CD8-positive, alpha-beta memory T cell (primary cell): ENCODE measurements at regions not wholly inside any gene's neighbourhood (a gene's known extent, or its start where the extent isn't known, plus 50 kb on each side); places are given as distances from the start of the nearest gene placed in this dataset.
"Not testable (repeated sequence)": the region's sequence is repeated elsewhere in the genome, so short reads cannot be mapped to it uniquely, and the experiment has no call there.

ENCODE experiments used
- CTCF ChIA-PET: fragments of 350-600 bp; sonication (Branson Sonifier 250); formaldehyde crosslinking; loops from one replicate; lab custom pipeline; 2021; ENCODE audit warnings: antibody characterized with exemption; lab: Charles Lee
- POLR2A ChIA-PET: fragments of 350-600 bp; sonication (Branson Sonifier 250); formaldehyde crosslinking; loops from one replicate; lab custom pipeline; 2021; ENCODE audit warnings: antibody characterized with exemption; lab: Charles Lee
- DNase-seq, 5 donors: peaks; one replicate each; pipeline versions ENCODE4 v3.0.0 to v3.0.0-alpha.2; 2020 to 2022; ENCODE audit warnings: mixed read lengths in 1 of 5
- H3K27ac ChIP-seq: one replicate; pipeline ENCODE4 v1.7.0; 2013; ENCODE audit warnings: low read depth, mild to moderate bottlenecking, low read length, moderate library complexity
- H3K27me3 ChIP-seq: 2 replicates; pipeline ENCODE4 v1.7.0; 2013; ENCODE audit warnings: low read length, mild to moderate bottlenecking; ENCODE audit not compliant: insufficient read depth, poor library complexity, severe bottlenecking
- H3K36me3 ChIP-seq: 2 replicates; pipeline ENCODE4 v1.7.0; 2013; ENCODE audit warnings: mild to moderate bottlenecking, low read length, moderate library complexity; ENCODE audit not compliant: insufficient read depth
- H3K4me1 ChIP-seq: 2 replicates; pipeline ENCODE4 v1.7.0; 2013; ENCODE audit warnings: mild to moderate bottlenecking, low read length, moderate library complexity; ENCODE audit not compliant: insufficient read depth
- H3K4me3 ChIP-seq: 2 replicates; pipeline ENCODE4 v1.7.0; 2013; ENCODE audit warnings: mild to moderate bottlenecking, low read length
- H3K9me3 ChIP-seq: 2 replicates; pipeline ENCODE4 v1.7.0; 2013; ENCODE audit warnings: mild to moderate bottlenecking, low read length
- H3K27ac Mint-ChIP-seq, 8 donors: one replicate each; pipeline ENCODE4 v1.8.0; 2020 to 2021; ENCODE audit warnings: mixed read lengths in 8 of 8, mild to moderate bottlenecking in 6 of 8, inconsistent platforms in 3 of 8, moderate library complexity in 3 of 8
- H3K27me3 Mint-ChIP-seq, 2 donors: one replicate each; pipeline ENCODE4 v1.8.0; 2020 to 2021; ENCODE audit warnings: mixed read lengths in 2 of 2, mild to moderate bottlenecking in 1 of 2, moderate library complexity in 1 of 2
- H3K36me3 Mint-ChIP-seq, 3 donors: one replicate each; pipeline ENCODE4 v1.8.0; 2020 to 2021; ENCODE audit warnings: mixed read lengths in 3 of 3, inconsistent platforms in 1 of 3, mild to moderate bottlenecking in 1 of 3
- H3K4me1 Mint-ChIP-seq, 3 donors: one replicate each; pipeline ENCODE4 v1.8.0; 2020 to 2021; ENCODE audit warnings: mixed read lengths in 3 of 3, inconsistent platforms in 1 of 3, mild to moderate bottlenecking in 1 of 3
- H3K4me3 Mint-ChIP-seq, 7 donors: one replicate each; pipeline ENCODE4 v1.8.0; 2020 to 2021; ENCODE audit warnings: mixed read lengths in 7 of 7, mild to moderate bottlenecking in 6 of 7, moderate library complexity in 4 of 7, inconsistent platforms in 2 of 7
- H3K9me3 Mint-ChIP-seq, 5 donors: one replicate each; pipeline ENCODE4 v1.8.0; 2020 to 2022; ENCODE audit warnings: mixed read lengths in 5 of 5, mild to moderate bottlenecking in 3 of 5, moderate library complexity in 2 of 5, inconsistent platforms in 1 of 5

GRCh38 chr12:41663598-41664265, 475.6 kb downstream of the PDZRN4 start:
- Mint-ChIP-seq H3K9me3 (peaks cover 0 to 6% (median 4%) of the 10 kb centered on the region in 5 donors), H3K4me1 (no peaks in the 10 kb centered on the region), H3K4me3 (no peak overlapping the region), H3K27me3 (no peaks in the 10 kb centered on the region), H3K36me3 (no peaks in the 10 kb centered on the region), H3K27ac (no peak overlapping the region)
- POLR2A ChIA-PET: no interaction called here
- H3K4me3 ChIP-seq: no peak overlapping the region
- DNase-seq: no peak
- H3K27me3 ChIP-seq: no peaks in the 10 kb centered on the region
- H3K4me1 ChIP-seq: no peaks in the 10 kb centered on the region
- CTCF ChIA-PET: no interaction called here
- no peak overlapping the region for H3K27ac ChIP-seq
- H3K9me3 ChIP-seq: no peaks in the 10 kb centered on the region
- H3K36me3 ChIP-seq: no peaks in the 10 kb centered on the region

GRCh38 chr12:41661141-41661765, 473.1 kb downstream of the PDZRN4 start:
- no peaks in the 10 kb centered on the region for H3K4me1 ChIP-seq
- DNase-seq: no peak
- H3K27me3 ChIP-seq: no peaks in the 10 kb centered on the region
- no peaks in the 10 kb centered on the region for H3K36me3 ChIP-seq
- no peak overlapping the region for H3K4me3 Mint-ChIP-seq
- H3K36me3 Mint-ChIP-seq: no peaks in the 10 kb centered on the region
- CTCF ChIA-PET: no interaction called here
- POLR2A ChIA-PET: no interaction called here
- no peaks in the 10 kb centered on the region for H3K27me3 Mint-ChIP-seq
- H3K27ac Mint-ChIP-seq: no peak overlapping the region
- no peaks in the 10 kb centered on the region for H3K4me1 Mint-ChIP-seq
- H3K9me3 Mint-ChIP-seq: peaks cover 0 to 6% (median 3%) of the 10 kb centered on the region in 5 donors
- H3K27ac ChIP-seq: no peak overlapping the region
- no peaks in the 10 kb centered on the region for H3K9me3 ChIP-seq
- H3K4me3 ChIP-seq: no peak overlapping the region

GRCh38 chr12:41656454-41656853, 468.3 kb downstream of the PDZRN4 start:
- CTCF ChIA-PET: no interaction called here

GRCh38 chr12:41653386-41654326, 465.5 kb downstream of the PDZRN4 start:
- ChIA-PET POLR2A (no interaction called here), CTCF (no interaction called here)
- H3K4me1 Mint-ChIP-seq: no peaks in the 10 kb centered on the region
- H3K9me3 Mint-ChIP-seq: no peaks in the 10 kb centered on the region
- Histone ChIP-seq H3K27ac (no peak overlapping the region), H3K4me3 (no peak overlapping the region), H3K36me3 (no peaks in the 10 kb centered on the region), H3K9me3 (no peaks in the 10 kb centered on the region), H3K27me3 (no peaks in the 10 kb centered on the region), H3K4me1 (no peaks in the 10 kb centered on the region)
- no peak overlapping the region for H3K4me3 Mint-ChIP-seq
- no peak for DNase-seq
- peak overlapping the region in 1 of 8 donors; percentile 69 for H3K27ac Mint-ChIP-seq
- H3K27me3 Mint-ChIP-seq: peaks cover 0 to 4% of the 10 kb centered on the region in 2 donors
- H3K36me3 Mint-ChIP-seq: no peaks in the 10 kb centered on the region

More at GRCh38 chr12:41656454-41656853, 468.3 kb downstream of the PDZRN4 start:
- Mint-ChIP-seq H3K4me1 (no peaks in the 10 kb centered on the region), H3K27ac (no peak overlapping the region), H3K27me3 (peaks cover 0 to 4% of the 10 kb centered on the region in 2 donors), H3K36me3 (no peaks in the 10 kb centered on the region), H3K4me3 (no peak overlapping the region), H3K9me3 (peaks cover 0 to 6% (median 0%) of the 10 kb centered on the region in 5 donors)
- no peaks in the 10 kb centered on the region for H3K36me3 ChIP-seq
- no peaks in the 10 kb centered on the region for H3K27me3 ChIP-seq
- no peaks in the 10 kb centered on the region for H3K9me3 ChIP-seq
- POLR2A ChIA-PET: no interaction called here
- no peak overlapping the region for H3K4me3 ChIP-seq
- no peaks in the 10 kb centered on the region for H3K4me1 ChIP-seq
- DNase-seq: no peak
- no peak overlapping the region for H3K27ac ChIP-seq

GRCh38 chr12:41652981-41653380, 464.9 kb downstream of the PDZRN4 start:
- H3K36me3 Mint-ChIP-seq: no peaks in the 10 kb centered on the region
- CTCF ChIA-PET: no interaction called here
- H3K9me3 Mint-ChIP-seq: no peaks in the 10 kb centered on the region

GRCh38 chr12:41645624-41646023, 457.5 kb downstream of the PDZRN4 start:
- H3K4me1 ChIP-seq: no peaks in the 10 kb centered on the region
- H3K9me3 ChIP-seq: no peaks in the 10 kb centered on the region
- CTCF ChIA-PET: no interaction called here
- no peak for DNase-seq
- Mint-ChIP-seq H3K9me3 (peaks cover 0 to 2% (median 0%) of the 10 kb centered on the region in 5 donors), H3K4me1 (no peaks in the 10 kb centered on the region), H3K27me3 (no peaks in the 10 kb centered on the region), H3K36me3 (no peaks in the 10 kb centered on the region), H3K27ac (no peak overlapping the region), H3K4me3 (no peak overlapping the region)
- no peak overlapping the region for H3K27ac ChIP-seq
- no peak overlapping the region for H3K4me3 ChIP-seq
- H3K36me3 ChIP-seq: no peaks in the 10 kb centered on the region
- POLR2A ChIA-PET: no interaction called here
- no peaks in the 10 kb centered on the region for H3K27me3 ChIP-seq

More at GRCh38 chr12:41652981-41653380, 464.9 kb downstream of the PDZRN4 start:
- no peaks in the 10 kb centered on the region for H3K36me3 ChIP-seq
- Mint-ChIP-seq H3K4me3 (no peak overlapping the region), H3K4me1 (no peaks in the 10 kb centered on the region), H3K27me3 (peaks cover 0 to 4% of the 10 kb centered on the region in 2 donors), H3K27ac (no peak overlapping the region)
- H3K9me3 ChIP-seq: no peaks in the 10 kb centered on the region
- H3K27ac ChIP-seq: no peak overlapping the region
- no peaks in the 10 kb centered on the region for H3K4me1 ChIP-seq
- no peak overlapping the region for H3K4me3 ChIP-seq
- H3K27me3 ChIP-seq: no peaks in the 10 kb centered on the region
- POLR2A ChIA-PET: no interaction called here
- DNase-seq: no peak

- H3K4me3 ChIP-seq, H3K27ac ChIP-seq, H3K36me3 Mint-ChIP-seq, H3K4me1 ChIP-seq, CTCF ChIA-PET, DNase-seq, H3K4me1 Mint-ChIP-seq, POLR2A ChIA-PET, H3K27me3 Mint-ChIP-seq, H3K27me3 ChIP-seq, H3K27ac Mint-ChIP-seq, H3K9me3 Mint-ChIP-seq, H3K4me3 Mint-ChIP-seq, H3K36me3 ChIP-seq, H3K9me3 ChIP-seq: not testable (repeated sequence)
These were observed 454.7 kb downstream of the PDZRN4 start for GRCh38 chr12:41642808-41643207.

- H3K27me3 ChIP-seq: no peaks in the 10 kb centered on the region
- ChIA-PET POLR2A (no interaction called here), CTCF (no interaction called here)
- H3K9me3 ChIP-seq: no peaks in the 10 kb centered on the region
- Mint-ChIP-seq H3K4me1 (no peaks in the 10 kb centered on the region), H3K4me3 (no peak overlapping the region), H3K36me3 (no peaks in the 10 kb centered on the region), H3K9me3 (peaks cover 0 to 7% (median 2%) of the 10 kb centered on the region in 5 donors), H3K27me3 (no peaks in the 10 kb centered on the region), H3K27ac (no peak overlapping the region)
- no peak overlapping the region for H3K4me3 ChIP-seq
- H3K27ac ChIP-seq: no peak overlapping the region
- no peak for DNase-seq
- no peaks in the 10 kb centered on the region for H3K4me1 ChIP-seq
- no peaks in the 10 kb centered on the region for H3K36me3 ChIP-seq
These were observed 448.5 kb downstream of the PDZRN4 start for GRCh38 chr12:41636653-41637052.
